ENCODE measurements at regions not wholly inside any gene's neighbourhood (a gene's known extent, or its start where the extent isn't known, plus 50 kb on each side); places are given as distances from the start of the nearest gene placed in this dataset.
A peak's percentile ranks its signal among the peaks of the same experiment; 100 is the strongest.

GRCh38 chr5:56480078-56480704, 247.1 kb upstream of the ANKRD55 start (continued):
- TF ChIP-seq ZHX2 (IDR thresholded peaks at IDR 0.05; ENCODE audit: low read depth) (no peak), ZHX2 (CRISPR knock-in tag; IDR thresholded peaks at IDR 0.05; ENCODE audit: borderline replicate concordance) (peak; percentile 64; the same call in 1 of the 2 replicates), ZSCAN31 (CRISPR knock-in tag; IDR thresholded peaks at IDR 0.05; ENCODE audit: low read depth) (no peak), FOXJ3 (CRISPR knock-in tag; IDR thresholded peaks at IDR 0.05; ENCODE audit: borderline replicate concordance) (peak; percentile 85), ZNF460 (CRISPR knock-in tag; IDR thresholded peaks at IDR 0.05; ENCODE audit: borderline replicate concordance) (no peak), ZBTB46 (CRISPR knock-in tag; IDR thresholded peaks at IDR 0.05; ENCODE audit: borderline replicate concordance) (no peak), MZF1 (CRISPR knock-in tag; IDR thresholded peaks at IDR 0.05; ENCODE audit: borderline replicate concordance) (no peak), PTBP1 (IDR thresholded peaks at IDR 0.05; ENCODE audit: low read depth, low read length, poor library complexity, severe bottlenecking) (no peak), ZSCAN12 (CRISPR knock-in tag; IDR thresholded peaks at IDR 0.05) (no peak), GLI4 (CRISPR knock-in tag; IDR thresholded peaks at IDR 0.05; ENCODE audit: borderline replicate concordance) (no peak), ZNF280B (CRISPR knock-in tag; IDR thresholded peaks at IDR 0.05; ENCODE audit: borderline replicate concordance) (peak; percentile 63; the same call in 1 of the 2 replicates), ZNF891 (CRISPR knock-in tag; IDR thresholded peaks at IDR 0.05) (no peak), ESRRA (CRISPR knock-in tag; IDR thresholded peaks at IDR 0.05; ENCODE audit: low read depth) (peak; percentile 93), DPF2 (CRISPR knock-in tag; IDR thresholded peaks at IDR 0.05; ENCODE audit: borderline replicate concordance, low read depth) (peak; percentile 68), KDM3A (CRISPR knock-in tag; IDR thresholded peaks at IDR 0.05; ENCODE audit: low read depth) (peak; percentile 28; the same call in 1 of the 2 replicates)

Measured in HepG2 (cell line).